ENCODE measurements at regions not wholly inside any gene's neighbourhood (a gene's known extent, or its start where the extent isn't known, plus 50 kb on each side); places are given as distances from the start of the nearest gene placed in this dataset.

- ATAC-seq (ENCODE audit: low FRiP score), result no peak
Observed at GRCh38 chr7:79666472-79666871, 213.0 kb upstream of the MAGI2 start.

DNA sequence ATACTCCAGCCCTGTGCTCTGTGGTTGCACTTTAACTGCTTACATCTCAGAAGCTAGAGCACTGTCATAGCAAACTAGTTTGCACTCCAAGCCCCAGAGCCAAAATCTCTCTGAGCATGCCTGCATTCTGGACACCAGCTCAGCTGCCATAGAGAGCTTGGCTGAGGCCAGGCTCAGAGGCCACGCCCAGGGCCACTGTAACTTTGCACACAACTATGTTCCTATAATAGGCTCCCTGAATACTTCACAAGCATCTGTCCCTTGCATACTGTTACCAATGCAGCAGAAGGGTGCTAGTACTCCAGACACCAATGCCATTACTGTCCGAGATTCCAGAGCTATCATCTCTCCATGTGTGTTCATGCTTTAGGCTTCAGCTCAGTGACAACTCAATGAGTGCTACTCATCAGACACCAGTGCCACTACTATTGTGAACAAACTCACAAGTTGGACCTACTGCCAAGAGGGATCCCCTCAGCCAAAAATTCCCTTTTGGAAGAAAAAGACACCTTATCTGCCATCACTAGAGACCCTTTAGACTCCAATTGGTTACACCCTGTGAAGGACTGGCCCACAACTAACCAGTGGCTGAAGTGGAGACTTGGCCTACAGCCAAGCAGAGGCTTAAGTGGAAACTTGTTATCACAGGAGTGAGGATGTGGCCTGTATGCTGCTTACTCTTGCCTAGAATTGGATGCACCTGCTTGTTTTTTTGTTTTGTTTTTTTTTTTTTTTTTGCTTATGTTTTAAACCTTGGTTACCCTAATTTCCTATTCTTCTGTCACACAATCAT is 211.6 kb upstream of the MAGI2 start:
- TF ChIP-seq CTCF (IDR thresholded peaks at IDR 0.05), result no peak
- DNase-seq (ENCODE audit: low spot score) (no peak), ATAC-seq (ENCODE audit: low FRiP score) (no peak)

More at GRCh38 chr7:79666472-79666871, 213.0 kb upstream of the MAGI2 start:
- DNase-seq (ENCODE audit: low spot score), result no peak
- TF ChIP-seq CTCF (IDR thresholded peaks at IDR 0.05), result no peak

GRCh38 chr7:79658304-79658703 is 204.8 kb upstream of the MAGI2 start:
- ATAC-seq (ENCODE audit: low FRiP score), result no peak
- DNase-seq (ENCODE audit: low spot score), result no peak
- TF ChIP-seq CTCF (IDR thresholded peaks at IDR 0.05), result no peak

DNA sequence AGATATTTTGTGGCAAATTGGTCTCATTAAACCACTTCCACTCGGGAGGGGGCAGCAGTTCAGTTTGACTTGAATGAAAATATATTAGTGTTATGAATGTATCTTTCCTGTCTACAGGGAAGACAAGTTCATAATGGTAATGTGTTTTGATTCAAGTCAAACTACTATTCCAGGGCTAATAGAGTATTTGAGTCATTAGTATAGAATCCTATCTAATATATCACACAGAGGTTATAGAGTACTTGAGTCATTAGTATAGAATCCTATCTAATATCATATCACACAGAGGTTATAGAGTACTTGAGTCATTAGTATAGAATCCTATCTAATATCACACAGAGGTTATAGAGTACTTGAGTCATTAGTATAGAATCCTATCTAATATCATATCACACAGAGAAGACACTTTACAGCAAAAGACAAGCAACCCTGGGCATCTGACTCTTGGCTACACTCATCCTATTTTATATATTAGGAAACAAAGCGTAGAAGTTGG is 199.7 kb upstream of the MAGI2 start:
- no peak for TF ChIP-seq CTCF (IDR thresholded peaks at IDR 0.05)
- ATAC-seq (ENCODE audit: low FRiP score), result no peak

DNA sequence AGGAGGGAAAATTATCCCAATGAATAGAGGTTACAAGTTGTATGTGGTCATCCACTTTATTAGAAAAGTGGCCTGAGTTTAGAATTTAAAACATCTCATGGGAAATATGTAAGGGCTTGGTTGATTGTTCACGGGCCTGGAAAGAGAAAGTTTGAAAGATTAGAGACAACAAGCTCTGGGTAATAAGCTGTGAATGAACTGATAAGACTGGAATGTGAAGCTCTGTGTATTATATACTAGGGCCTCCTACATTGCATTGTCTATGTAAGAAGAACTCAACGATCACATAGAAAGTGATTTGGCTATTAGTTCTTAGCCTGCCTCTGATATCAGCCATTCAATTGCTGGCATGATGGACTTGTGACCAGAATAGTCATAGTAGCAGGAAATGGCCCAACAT is 199.2 kb upstream of the MAGI2 start:
- TF ChIP-seq CTCF (IDR thresholded peaks at IDR 0.05), result no peak
- ATAC-seq (ENCODE audit: low FRiP score) (no peak), DNase-seq (ENCODE audit: low spot score) (no peak)

More for the DNA sequence above, 199.7 kb upstream of the MAGI2 start:
- no peak for DNase-seq (ENCODE audit: low spot score)

- DNase-seq (ENCODE audit: low spot score), result no peak
- no peak for ATAC-seq (ENCODE audit: low FRiP score)
- no peak for TF ChIP-seq CTCF (IDR thresholded peaks at IDR 0.05)
Observed at GRCh38 chr7:79647711-79648110, 194.2 kb upstream of the MAGI2 start.

GRCh38 chr7:79646278-79646677 is 192.8 kb upstream of the MAGI2 start:
- TF ChIP-seq CTCF (IDR thresholded peaks at IDR 0.05), result no peak
- DNase-seq (ENCODE audit: low spot score), result no peak
- ATAC-seq (ENCODE audit: low FRiP score), result no peak

Measured in omental fat pad (tissue), 3 donors.